Suprapubic skin (tissue), 3 donors: ENCODE measurements at regions not wholly inside any gene's neighbourhood (a gene's known extent, or its start where the extent isn't known, plus 50 kb on each side); places are given as distances from the start of the nearest gene placed in this dataset.

Experiments
- CTCF ChIP-seq, 2 donors: fragments of 200-600 bp in 1 of 2; fragments of 450-650 bp in 1 of 2; sonication (generic) in 1 of 2; IDR thresholded peaks; one replicate each; pipeline ENCODE4 v1.5.1; 2016 to 2019; ENCODE audit warnings: antibody characterized with exemption in 2 of 2, mild to moderate bottlenecking in 1 of 2, moderate library complexity in 1 of 2
- POLR2A ChIP-seq, 2 donors: fragments of 450-650 bp; IDR thresholded peaks; one replicate each; pipeline ENCODE4 v1.6.1; 2017; ENCODE audit warnings: antibody characterized with exemption in 2 of 2, mild to moderate bottlenecking in 2 of 2, moderate library complexity in 2 of 2

- no peak for TF ChIP-seq CTCF (IDR thresholded peaks at IDR 0.05)
- no peak for TF ChIP-seq POLR2A (IDR thresholded peaks at IDR 0.05)
Observed at GRCh38 chr12:127820846-127821245, 446.1 kb upstream of the TMEM132C start.
